Suprapubic skin (tissue), 4 donors: ENCODE measurements at regions not wholly inside any gene's neighbourhood (a gene's known extent, or its start where the extent isn't known, plus 50 kb on each side); places are given as distances from the start of the nearest gene placed in this dataset.

Experiments used
- CTCF ChIP-seq, 2 donors: fragments of 200-600 bp in 1 of 2; fragments of 450-650 bp in 1 of 2; sonication (generic) in 1 of 2; IDR thresholded peaks; one replicate each; pipeline ENCODE4 v1.5.1; 2016 to 2019; ENCODE audit warnings: antibody characterized with exemption in 2 of 2, mild to moderate bottlenecking in 1 of 2, moderate library complexity in 1 of 2
- EP300 ChIP-seq: sonication (generic); formaldehyde crosslinking; IDR thresholded peaks from one replicate; pipeline ENCODE4 v1.6.1; 2017; ENCODE audit warnings: antibody characterized with exemption
- POLR2A ChIP-seq, 2 donors: fragments of 450-650 bp; IDR thresholded peaks; one replicate each; pipeline ENCODE4 v1.6.1; 2017; ENCODE audit warnings: antibody characterized with exemption in 2 of 2, mild to moderate bottlenecking in 2 of 2, moderate library complexity in 2 of 2
- POLR2AphosphoS5 ChIP-seq, 3 donors: sonication (generic); formaldehyde crosslinking; IDR thresholded peaks; one replicate each; pipeline ENCODE4 v1.6.1; 2017; ENCODE audit warnings: antibody characterized with exemption in 3 of 3

DNA sequence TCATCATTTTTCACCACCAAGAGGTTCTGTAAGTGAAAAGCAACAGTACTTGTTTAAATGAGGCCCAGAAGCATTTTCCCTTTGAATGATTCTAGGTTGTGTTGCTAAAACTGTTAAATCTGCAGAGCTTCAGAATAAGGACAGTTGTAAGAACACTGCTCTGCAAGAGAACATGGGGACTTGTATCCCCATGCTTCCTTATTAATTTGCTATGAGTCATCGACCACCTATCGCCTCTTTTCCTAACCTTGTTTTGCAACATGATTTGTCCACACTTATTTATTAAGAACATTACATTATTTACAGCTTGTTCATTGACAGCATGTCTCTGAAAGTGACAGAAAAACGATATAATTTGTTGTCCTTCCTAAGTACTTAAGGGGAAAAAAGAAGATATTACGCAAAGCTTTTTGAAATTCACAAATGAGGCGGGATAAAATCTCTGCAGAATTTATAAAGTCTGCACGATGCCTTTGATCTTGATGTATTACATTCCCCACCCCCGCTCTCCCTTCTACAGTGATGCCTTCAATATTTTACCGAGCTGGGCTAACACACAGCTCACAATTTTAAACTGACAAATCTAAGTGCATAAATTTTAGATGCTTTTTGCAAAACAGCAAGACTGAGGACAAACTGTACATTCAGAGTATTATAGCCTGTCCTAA is 220.0 kb upstream of the SPTLC3 start:
- TF ChIP-seq CTCF (IDR thresholded peaks at IDR 0.05) (no peak), POLR2A (IDR thresholded peaks at IDR 0.05) (no peak), EP300 (no peak), POLR2AphosphoS5 (IDR thresholded peaks at IDR 0.05) (no peak)
